ENCODE measurements at regions not wholly inside any gene's neighbourhood (a gene's known extent, or its start where the extent isn't known, plus 50 kb on each side); places are given as distances from the start of the nearest gene placed in this dataset.

DNA sequence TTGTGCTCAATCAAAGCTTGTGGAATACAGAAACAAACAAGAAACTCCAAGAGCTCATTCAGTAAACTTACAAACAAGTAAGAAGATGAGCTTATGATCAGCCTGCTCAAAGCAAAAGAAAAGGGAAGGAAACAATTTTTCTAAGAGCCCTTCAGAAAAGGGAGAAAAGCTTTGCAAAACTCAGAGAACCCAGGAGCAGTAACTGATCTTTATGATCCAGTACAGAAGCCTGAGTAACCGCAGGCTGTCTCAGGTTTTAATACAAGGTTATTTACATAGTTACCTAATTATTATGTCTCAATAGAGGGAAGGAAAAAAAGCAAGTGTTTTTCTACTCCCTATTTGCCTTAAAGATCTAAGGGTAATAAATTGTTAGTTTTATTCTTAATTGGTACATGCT, 226.5 kb downstream of the MAFB start (continued):
- TF ChIP-seq, protein P1, sequence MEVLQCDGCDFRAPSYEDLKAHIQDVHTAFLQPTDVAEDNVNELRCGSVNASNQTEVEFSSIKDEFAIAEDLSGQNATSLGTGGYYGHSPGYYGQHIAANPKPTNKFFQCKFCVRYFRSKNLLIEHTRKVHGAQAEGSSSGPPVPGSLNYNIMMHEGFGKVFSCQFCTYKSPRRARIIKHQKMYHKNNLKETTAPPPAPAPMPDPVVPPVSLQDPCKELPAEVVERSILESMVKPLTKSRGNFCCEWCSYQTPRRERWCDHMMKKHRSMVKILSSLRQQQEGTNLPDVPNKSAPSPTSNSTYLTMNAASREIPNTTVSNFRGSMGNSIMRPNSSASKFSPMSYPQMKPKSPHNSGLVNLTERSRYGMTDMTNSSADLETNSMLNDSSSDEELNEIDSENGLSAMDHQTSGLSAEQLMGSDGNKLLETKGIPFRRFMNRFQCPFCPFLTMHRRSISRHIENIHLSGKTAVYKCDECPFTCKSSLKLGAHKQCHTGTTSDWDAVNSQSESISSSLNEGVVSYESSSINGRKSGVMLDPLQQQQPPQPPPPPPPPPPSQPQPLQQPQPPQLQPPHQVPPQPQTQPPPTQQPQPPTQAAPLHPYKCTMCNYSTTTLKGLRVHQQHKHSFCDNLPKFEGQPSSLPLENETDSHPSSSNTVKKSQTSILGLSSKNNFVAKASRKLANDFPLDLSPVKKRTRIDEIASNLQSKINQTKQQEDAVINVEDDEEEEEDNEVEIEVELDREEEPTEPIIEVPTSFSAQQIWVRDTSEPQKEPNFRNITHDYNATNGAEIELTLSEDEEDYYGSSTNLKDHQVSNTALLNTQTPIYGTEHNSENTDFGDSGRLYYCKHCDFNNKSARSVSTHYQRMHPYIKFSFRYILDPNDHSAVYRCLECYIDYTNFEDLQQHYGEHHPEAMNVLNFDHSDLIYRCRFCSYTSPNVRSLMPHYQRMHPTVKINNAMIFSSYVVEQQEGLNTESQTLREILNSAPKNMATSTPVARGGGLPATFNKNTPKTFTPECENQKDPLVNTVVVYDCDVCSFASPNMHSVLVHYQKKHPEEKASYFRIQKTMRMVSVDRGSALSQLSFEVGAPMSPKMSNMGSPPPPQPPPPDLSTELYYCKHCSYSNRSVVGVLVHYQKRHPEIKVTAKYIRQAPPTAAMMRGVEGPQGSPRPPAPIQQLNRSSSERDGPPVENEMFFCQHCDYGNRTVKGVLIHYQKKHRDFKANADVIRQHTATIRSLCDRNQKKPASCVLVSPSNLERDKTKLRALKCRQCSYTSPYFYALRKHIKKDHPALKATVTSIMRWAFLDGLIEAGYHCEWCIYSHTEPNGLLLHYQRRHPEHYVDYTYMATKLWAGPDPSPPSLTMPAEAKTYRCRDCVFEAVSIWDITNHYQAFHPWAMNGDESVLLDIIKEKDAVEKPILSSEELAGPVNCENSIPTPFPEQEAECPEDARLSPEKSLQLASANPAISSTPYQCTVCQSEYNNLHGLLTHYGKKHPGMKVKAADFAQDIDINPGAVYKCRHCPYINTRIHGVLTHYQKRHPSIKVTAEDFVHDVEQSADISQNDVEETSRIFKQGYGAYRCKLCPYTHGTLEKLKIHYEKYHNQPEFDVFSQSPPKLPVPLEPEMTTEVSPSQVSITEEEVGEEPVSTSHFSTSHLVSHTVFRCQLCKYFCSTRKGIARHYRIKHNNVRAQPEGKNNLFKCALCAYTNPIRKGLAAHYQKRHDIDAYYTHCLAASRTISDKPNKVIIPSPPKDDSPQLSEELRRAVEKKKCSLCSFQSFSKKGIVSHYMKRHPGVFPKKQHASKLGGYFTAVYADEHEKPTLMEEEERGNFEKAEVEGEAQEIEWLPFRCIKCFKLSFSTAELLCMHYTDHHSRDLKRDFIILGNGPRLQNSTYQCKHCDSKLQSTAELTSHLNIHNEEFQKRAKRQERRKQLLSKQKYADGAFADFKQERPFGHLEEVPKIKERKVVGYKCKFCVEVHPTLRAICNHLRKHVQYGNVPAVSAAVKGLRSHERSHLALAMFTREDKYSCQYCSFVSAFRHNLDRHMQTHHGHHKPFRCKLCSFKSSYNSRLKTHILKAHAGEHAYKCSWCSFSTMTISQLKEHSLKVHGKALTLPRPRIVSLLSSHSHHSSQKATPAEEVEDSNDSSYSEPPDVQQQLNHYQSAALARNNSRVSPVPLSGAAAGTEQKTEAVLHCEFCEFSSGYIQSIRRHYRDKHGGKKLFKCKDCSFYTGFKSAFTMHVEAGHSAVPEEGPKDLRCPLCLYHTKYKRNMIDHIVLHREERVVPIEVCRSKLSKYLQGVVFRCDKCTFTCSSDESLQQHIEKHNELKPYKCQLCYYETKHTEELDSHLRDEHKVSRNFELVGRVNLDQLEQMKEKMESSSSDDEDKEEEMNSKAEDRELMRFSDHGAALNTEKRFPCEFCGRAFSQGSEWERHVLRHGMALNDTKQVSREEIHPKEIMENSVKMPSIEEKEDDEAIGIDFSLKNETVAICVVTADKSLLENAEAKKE (CRISPR knock-in tag; IDR thresholded peaks at IDR 0.05), result no peak
- TF ChIP-seq NANOG (IDR thresholded peaks at IDR 0.05; ENCODE audit: borderline replicate concordance) (no peak), POLR2AphosphoS5 (IDR thresholded peaks at IDR 0.05; ENCODE audit: low read depth) (no peak)

DNA sequence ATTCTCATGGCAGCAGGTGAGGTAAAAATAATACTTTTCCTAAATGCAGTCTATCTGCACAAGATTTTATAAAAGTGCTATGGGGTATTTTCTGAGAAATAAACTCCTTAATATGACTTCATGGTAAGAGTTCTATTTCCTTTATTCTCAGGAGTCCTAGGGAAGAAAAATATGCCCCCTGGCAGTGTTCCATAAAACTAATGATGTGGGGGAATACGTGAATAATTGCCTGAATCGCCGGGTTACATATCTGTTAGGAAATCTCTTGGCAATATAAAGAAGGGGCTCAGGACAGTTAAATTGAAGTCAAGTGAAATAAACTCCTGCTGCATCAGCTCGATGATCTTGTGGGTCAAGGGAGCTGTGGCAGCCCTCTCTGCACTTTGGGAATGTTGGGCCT, 229.7 kb downstream of the MAFB start:
- no peak overlapping the region for H3K27ac Mint-ChIP-seq
- no peaks in the 10 kb centered on the region; the same call in 2 of the 3 replicates for H3K36me3 Mint-ChIP-seq (ENCODE audit: low read depth)
- no peaks in the 10 kb centered on the region for H3K9me3 Mint-ChIP-seq
- H4K20me1 ChIP-seq (replicated peaks; ENCODE audit: insufficient read depth), result no peaks in the 10 kb centered on the region
- no peak for DNase-seq (ENCODE audit: low spot score)
- peaks cover 2% of the 10 kb centered on the region; the same call in 1 of the 3 replicates for H3K4me1 Mint-ChIP-seq
- H3K4me3 ChIP-seq, result no peak overlapping the region
- H2AFZ ChIP-seq, result no peak overlapping the region
- no peaks in the 10 kb centered on the region for H3K4me1 ChIP-seq (ENCODE audit: insufficient read depth)
- H3K27ac ChIP-seq (ENCODE audit: low read depth), result no peak overlapping the region
- no peak overlapping the region for H3K4me3 Mint-ChIP-seq
- no peak for ATAC-seq
- no peak overlapping the region for H3K4me2 ChIP-seq
- peaks cover 4% of the 10 kb centered on the region for H3K27me3 Mint-ChIP-seq (ENCODE audit: insufficient read depth, low read depth, poor library complexity)
- H3K79me2 ChIP-seq (replicated peaks; ENCODE audit: insufficient read depth), result no peaks in the 10 kb centered on the region
- H3K9me2 ChIP-seq (ENCODE audit: insufficient read depth), result no peaks in the 10 kb centered on the region
- no peaks in the 10 kb centered on the region for H3K27me3 ChIP-seq (ENCODE audit: insufficient read depth)
- no peaks in the 10 kb centered on the region for H3K36me3 ChIP-seq (ENCODE audit: insufficient read depth)
- no peaks in the 10 kb centered on the region for H3F3A ChIP-seq (replicated peaks; ENCODE audit: low read depth)
- TF ChIP-seq EZH2phosphoT487 (IDR thresholded peaks at IDR 0.05; ENCODE audit: unreplicated experiment), result no peak
- no peak for TF ChIP-seq ZNF114 (CRISPR knock-in tag; IDR thresholded peaks at IDR 0.05)
- TF ChIP-seq CREB1 (CRISPR knock-in tag; IDR thresholded peaks at IDR 0.05; ENCODE audit: low read depth), result no peak
- no peak for TF ChIP-seq ZNF331 (CRISPR knock-in tag; IDR thresholded peaks at IDR 0.05; ENCODE audit: low read depth)
- TF ChIP-seq, protein P2, sequence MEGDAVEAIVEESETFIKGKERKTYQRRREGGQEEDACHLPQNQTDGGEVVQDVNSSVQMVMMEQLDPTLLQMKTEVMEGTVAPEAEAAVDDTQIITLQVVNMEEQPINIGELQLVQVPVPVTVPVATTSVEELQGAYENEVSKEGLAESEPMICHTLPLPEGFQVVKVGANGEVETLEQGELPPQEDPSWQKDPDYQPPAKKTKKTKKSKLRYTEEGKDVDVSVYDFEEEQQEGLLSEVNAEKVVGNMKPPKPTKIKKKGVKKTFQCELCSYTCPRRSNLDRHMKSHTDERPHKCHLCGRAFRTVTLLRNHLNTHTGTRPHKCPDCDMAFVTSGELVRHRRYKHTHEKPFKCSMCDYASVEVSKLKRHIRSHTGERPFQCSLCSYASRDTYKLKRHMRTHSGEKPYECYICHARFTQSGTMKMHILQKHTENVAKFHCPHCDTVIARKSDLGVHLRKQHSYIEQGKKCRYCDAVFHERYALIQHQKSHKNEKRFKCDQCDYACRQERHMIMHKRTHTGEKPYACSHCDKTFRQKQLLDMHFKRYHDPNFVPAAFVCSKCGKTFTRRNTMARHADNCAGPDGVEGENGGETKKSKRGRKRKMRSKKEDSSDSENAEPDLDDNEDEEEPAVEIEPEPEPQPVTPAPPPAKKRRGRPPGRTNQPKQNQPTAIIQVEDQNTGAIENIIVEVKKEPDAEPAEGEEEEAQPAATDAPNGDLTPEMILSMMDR (conservative IDR thresholded peaks at IDR 0.05; ENCODE audit: low read depth in 2 of 2), result no peak
- no peak for TF ChIP-seq EZH2 (IDR thresholded peaks at IDR 0.05; ENCODE audit: low read depth, unreplicated experiment)
- TF ChIP-seq, protein P3, sequence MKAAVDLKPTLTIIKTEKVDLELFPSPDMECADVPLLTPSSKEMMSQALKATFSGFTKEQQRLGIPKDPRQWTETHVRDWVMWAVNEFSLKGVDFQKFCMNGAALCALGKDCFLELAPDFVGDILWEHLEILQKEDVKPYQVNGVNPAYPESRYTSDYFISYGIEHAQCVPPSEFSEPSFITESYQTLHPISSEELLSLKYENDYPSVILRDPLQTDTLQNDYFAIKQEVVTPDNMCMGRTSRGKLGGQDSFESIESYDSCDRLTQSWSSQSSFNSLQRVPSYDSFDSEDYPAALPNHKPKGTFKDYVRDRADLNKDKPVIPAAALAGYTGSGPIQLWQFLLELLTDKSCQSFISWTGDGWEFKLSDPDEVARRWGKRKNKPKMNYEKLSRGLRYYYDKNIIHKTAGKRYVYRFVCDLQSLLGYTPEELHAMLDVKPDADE (IDR thresholded peaks at IDR 0.05), result no peak
- TF ChIP-seq, protein P4, sequence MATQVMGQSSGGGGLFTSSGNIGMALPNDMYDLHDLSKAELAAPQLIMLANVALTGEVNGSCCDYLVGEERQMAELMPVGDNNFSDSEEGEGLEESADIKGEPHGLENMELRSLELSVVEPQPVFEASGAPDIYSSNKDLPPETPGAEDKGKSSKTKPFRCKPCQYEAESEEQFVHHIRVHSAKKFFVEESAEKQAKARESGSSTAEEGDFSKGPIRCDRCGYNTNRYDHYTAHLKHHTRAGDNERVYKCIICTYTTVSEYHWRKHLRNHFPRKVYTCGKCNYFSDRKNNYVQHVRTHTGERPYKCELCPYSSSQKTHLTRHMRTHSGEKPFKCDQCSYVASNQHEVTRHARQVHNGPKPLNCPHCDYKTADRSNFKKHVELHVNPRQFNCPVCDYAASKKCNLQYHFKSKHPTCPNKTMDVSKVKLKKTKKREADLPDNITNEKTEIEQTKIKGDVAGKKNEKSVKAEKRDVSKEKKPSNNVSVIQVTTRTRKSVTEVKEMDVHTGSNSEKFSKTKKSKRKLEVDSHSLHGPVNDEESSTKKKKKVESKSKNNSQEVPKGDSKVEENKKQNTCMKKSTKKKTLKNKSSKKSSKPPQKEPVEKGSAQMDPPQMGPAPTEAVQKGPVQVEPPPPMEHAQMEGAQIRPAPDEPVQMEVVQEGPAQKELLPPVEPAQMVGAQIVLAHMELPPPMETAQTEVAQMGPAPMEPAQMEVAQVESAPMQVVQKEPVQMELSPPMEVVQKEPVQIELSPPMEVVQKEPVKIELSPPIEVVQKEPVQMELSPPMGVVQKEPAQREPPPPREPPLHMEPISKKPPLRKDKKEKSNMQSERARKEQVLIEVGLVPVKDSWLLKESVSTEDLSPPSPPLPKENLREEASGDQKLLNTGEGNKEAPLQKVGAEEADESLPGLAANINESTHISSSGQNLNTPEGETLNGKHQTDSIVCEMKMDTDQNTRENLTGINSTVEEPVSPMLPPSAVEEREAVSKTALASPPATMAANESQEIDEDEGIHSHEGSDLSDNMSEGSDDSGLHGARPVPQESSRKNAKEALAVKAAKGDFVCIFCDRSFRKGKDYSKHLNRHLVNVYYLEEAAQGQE (IDR thresholded peaks at IDR 0.05; ENCODE audit: unreplicated experiment), result no peak
- TF ChIP-seq POLR2AphosphoS5 (IDR thresholded peaks at IDR 0.05; ENCODE audit: low read depth), result no peak
- TF ChIP-seq STAT1 (IDR thresholded peaks at IDR 0.05; ENCODE audit: unreplicated experiment), result no peak
